H1 (cell line): ENCODE measurements at regions not wholly inside any gene's neighbourhood (a gene's known extent, or its start where the extent isn't known, plus 50 kb on each side); places are given as distances from the start of the nearest gene placed in this dataset.
"Not testable (repeated sequence)": the region's sequence is repeated elsewhere in the genome, so short reads cannot be mapped to it uniquely, and the experiment has no call there.

Source experiments
- CTCF ChIA-PET: fragments of 300-600 bp; sonication (Branson Sonifier 250); formaldehyde crosslinking; loops from one replicate; lab custom pipeline; 2021; ENCODE audit not compliant: partially characterized antibody; lab: Charles Lee
- POLR2A ChIA-PET: fragments of 300-600 bp; sonication (Branson Sonifier 250); formaldehyde crosslinking; loops from one replicate; lab custom pipeline; 2021; ENCODE audit warnings: inconsistent platforms; ENCODE audit not compliant: partially characterized antibody; lab: Charles Lee
- DNase-seq, 2 experiments: peaks; one replicate each; pipeline versions ENCODE4 v3.0.0 to v3.0.0-alpha.2; 2010 to 2022; ENCODE audit warnings: low spot score in 2 of 2, low read depth in 1 of 2, mixed read lengths in 1 of 2
- FAIRE-seq: peaks from 2 replicates; lab custom pipeline; 2011; peaks lifted over from hg19 to GRCh38; lab: Jason Lieb, UNC
- H2AFZ ChIP-seq: 2 replicates; pipeline ENCODE4 v1.8.1; 2012; ENCODE audit warnings: low read length, inconsistent platforms
- H2AK5ac ChIP-seq: 2 replicates; pipeline ENCODE4 v1.6.1; 2013; ENCODE audit warnings: low read depth, low read length
- H2BK120ac ChIP-seq: replicated peaks from 2 replicates; pipeline ENCODE3; 2013; ENCODE audit warnings: low read depth, low read length, inconsistent platforms
- H2BK12ac ChIP-seq: 2 replicates; pipeline ENCODE4 v1.6.1; 2013; ENCODE audit warnings: low read depth, low read length
- H2BK15ac ChIP-seq: 2 replicates; pipeline ENCODE4 v1.6.1; 2013; ENCODE audit warnings: low read length
- H2BK20ac ChIP-seq: 2 replicates; pipeline ENCODE4 v1.6.1; 2013; ENCODE audit warnings: low read length
- H2BK5ac ChIP-seq: 2 replicates; pipeline ENCODE4 v1.6.1; 2013; ENCODE audit warnings: low read depth, low read length
- H3K14ac ChIP-seq: 2 replicates; pipeline ENCODE4 v1.6.1; 2013; ENCODE audit warnings: inconsistent platforms; ENCODE audit not compliant: insufficient read length
- H3K18ac ChIP-seq: 2 replicates; pipeline ENCODE4 v1.6.1; 2013; ENCODE audit warnings: low read length; ENCODE audit errors: extremely low read depth
- H3K23ac ChIP-seq: 2 replicates; pipeline ENCODE4 v1.6.1; 2013; ENCODE audit warnings: inconsistent platforms; ENCODE audit not compliant: insufficient read length
- H3K23me2 ChIP-seq: 2 replicates; pipeline ENCODE4 v1.6.1; 2013; ENCODE audit warnings: low read depth, low read length
- H3K27ac ChIP-seq: 2 replicates; pipeline ENCODE4 v1.6.1; 2011; ENCODE audit warnings: low read depth, low read length, inconsistent platforms
- H3K27me3 ChIP-seq, 4 experiments: replicated peaks in 1 of 4; 1 replicate in 1 of 4; 2 replicates in 3 of 4; pipeline versions ENCODE4 v1.6.1 to v1.8.1; 2011 to 2013; ENCODE audit warnings: low read length in 3 of 4, mild to moderate bottlenecking in 3 of 4, inconsistent platforms in 2 of 4, mixed read lengths in 2 of 4, moderate library complexity in 1 of 4; ENCODE audit not compliant: control insufficient read depth in 3 of 4, insufficient read depth in 3 of 4; ENCODE audit errors: extremely low read depth in 1 of 4
- H3K36me3 ChIP-seq, 4 experiments: 2 replicates each; pipeline versions ENCODE4 v1.6.1 to v1.8.1; 2011 to 2013; ENCODE audit warnings: mild to moderate bottlenecking in 4 of 4, low read length in 3 of 4, moderate library complexity in 2 of 4, control low read depth in 1 of 4, inconsistent platforms in 1 of 4; ENCODE audit not compliant: insufficient read depth in 4 of 4, control insufficient read depth in 2 of 4
- H3K4ac ChIP-seq: replicated peaks from 2 replicates; pipeline ENCODE3; 2013; ENCODE audit warnings: low read length, low read depth, mixed read lengths, inconsistent platforms; ENCODE audit not compliant: insufficient read length
- H3K4me1 ChIP-seq, 4 experiments: replicated peaks in 1 of 4; 1 replicate in 1 of 4; 2 replicates in 3 of 4; pipeline versions ENCODE4 v1.6.1 to v1.8.1; 2011 to 2013; ENCODE audit warnings: low read length in 3 of 4, inconsistent platforms in 2 of 4, mixed read lengths in 1 of 4; ENCODE audit not compliant: insufficient read depth in 4 of 4, control insufficient read depth in 3 of 4
- H3K4me2 ChIP-seq, 2 experiments: 2 replicates each; pipeline versions ENCODE4 v1.6.1 to v1.8.1; 2011 to 2013; ENCODE audit warnings: low read depth in 2 of 2, low read length in 2 of 2, control low read depth in 1 of 2, inconsistent platforms in 1 of 2, mild to moderate bottlenecking in 1 of 2; ENCODE audit not compliant: insufficient read depth in 1 of 2
- H3K4me3 ChIP-seq, 4 experiments: fragments of 200-600, 300-600 bp in 1 of 4; sonication (generic), shearing (Covaris generic), sonication (Bioruptor Twin) in 1 of 4; 2 replicates each; pipeline versions ENCODE4 v1.5.1 to v1.8.1; 2011 to 2016; ENCODE audit warnings: low read length in 4 of 4, low read depth in 3 of 4, control low read depth in 2 of 4, inconsistent platforms in 2 of 4, mild to moderate bottlenecking in 2 of 4, mixed read lengths in 1 of 4, moderate library complexity in 1 of 4; ENCODE audit not compliant: insufficient read depth in 2 of 4; ENCODE audit errors: extremely low read depth in 1 of 4
- H3K56ac ChIP-seq: replicated peaks from 2 replicates; pipeline ENCODE3; 2013; ENCODE audit warnings: low read depth, mild to moderate bottlenecking, mixed read lengths, low read length, inconsistent platforms; ENCODE audit not compliant: insufficient read length
- H3K79me1 ChIP-seq: 2 replicates; pipeline ENCODE4 v1.6.1; 2013; ENCODE audit warnings: low read depth, low read length, control low read depth
- H3K79me2 ChIP-seq, 2 experiments: 2 replicates each; pipeline versions ENCODE4 v1.6.1 to v1.8.1; 2012 to 2013; ENCODE audit warnings: low read length in 2 of 2, mild to moderate bottlenecking in 2 of 2, inconsistent platforms in 1 of 2; ENCODE audit not compliant: insufficient read depth in 2 of 2, control insufficient read depth in 1 of 2
- H3K9ac ChIP-seq, 4 experiments: replicated peaks in 1 of 4; 1 replicate in 1 of 4; 2 replicates in 3 of 4; pipeline versions ENCODE4 v1.6.1 to v1.8.1; 2011 to 2013; ENCODE audit warnings: low read depth in 3 of 4, low read length in 3 of 4, control low read depth in 2 of 4, mild to moderate bottlenecking in 2 of 4, moderate library complexity in 2 of 4, inconsistent platforms in 1 of 4; ENCODE audit errors: extremely low read depth in 1 of 4
- H3K9me3 ChIP-seq, 2 experiments: 2 replicates each; pipeline versions ENCODE4 v1.6.1 to v1.8.1; 2012 to 2013; ENCODE audit warnings: mild to moderate bottlenecking in 2 of 2, moderate library complexity in 2 of 2, control low read depth in 1 of 2, inconsistent platforms in 1 of 2, low read depth in 1 of 2, low read length in 1 of 2, mixed read lengths in 1 of 2; ENCODE audit not compliant: insufficient read depth in 2 of 2
- H4K20me1 ChIP-seq, 2 experiments: replicated peaks in 1 of 2; 2 replicates each; pipeline versions ENCODE3 to v1.8.1; 2011 to 2013; ENCODE audit warnings: inconsistent platforms in 2 of 2, low read length in 2 of 2, mild to moderate bottlenecking in 1 of 2; ENCODE audit not compliant: insufficient read depth in 2 of 2, control insufficient read depth in 1 of 2
- H4K5ac ChIP-seq: 2 replicates; pipeline ENCODE4 v1.6.1; 2013; ENCODE audit warnings: low read length, low read depth, mixed read lengths, inconsistent platforms; ENCODE audit not compliant: insufficient read length
- H4K8ac ChIP-seq: 2 replicates; pipeline ENCODE4 v1.8.0; 2013; ENCODE audit warnings: mild to moderate bottlenecking, moderate library complexity, low read length, inconsistent platforms; ENCODE audit not compliant: insufficient read depth; ENCODE audit errors: extremely low read depth
- H4K91ac ChIP-seq: replicated peaks from 2 replicates; pipeline ENCODE3; 2013; ENCODE audit warnings: low read length, mixed read lengths, inconsistent platforms; ENCODE audit not compliant: insufficient read length
- WGBS, 2 experiments: shearing (Covaris generic) in 1 of 2; methylation state at CpG; one replicate each; pipeline versions ENCODE4 v1.1.6 to v1.1.7; 2013 to 2015; ENCODE audit warnings: low lambda C conversion rate in 2 of 2, mixed read lengths in 2 of 2, inconsistent platforms in 1 of 2, low coverage in 1 of 2, missing lambda C conversion rate in 1 of 2; ENCODE audit not compliant: insufficient replicate concordance in 2 of 2, insufficient coverage in 1 of 2, insufficient read length in 1 of 2; ENCODE audit errors: extremely low coverage in 1 of 2, missing lambda C conversion rate in 1 of 2; 5-methylcytosine and 5-hydroxymethylcytosine counted together

GRCh38 chr2:110264804-110265203 lies 52.5 kb upstream of the MTLN start:
- H4K5ac ChIP-seq, H3K4me1 ChIP-seq, H3K79me2 ChIP-seq, H4K8ac ChIP-seq, H3K4me3 ChIP-seq, H2BK15ac ChIP-seq, H3K27me3 ChIP-seq, H3K23ac ChIP-seq, H3K27ac ChIP-seq, H3K18ac ChIP-seq, H2AFZ ChIP-seq, CTCF ChIA-PET, H2BK5ac ChIP-seq, H3K4ac ChIP-seq, H2BK120ac ChIP-seq, H2BK12ac ChIP-seq, DNase-seq, H3K14ac ChIP-seq, H3K9me3 ChIP-seq, H3K9ac ChIP-seq, H4K91ac ChIP-seq, H4K20me1 ChIP-seq, POLR2A ChIA-PET, H2AK5ac ChIP-seq, H3K56ac ChIP-seq, H3K23me2 ChIP-seq, H3K4me2 ChIP-seq, FAIRE-seq, H3K79me1 ChIP-seq, H3K36me3 ChIP-seq, H2BK20ac ChIP-seq: not testable (repeated sequence)
- WGBS, 2 experiments, result no CpG with 5 or more reads among the region's 1 CpG

GRCh38 chr2:110264076-110264681 lies 51.8 kb upstream of the MTLN start:
- no CpG with 5 or more reads among the region's 3 CpGs for WGBS, 2 experiments
- H3K23ac ChIP-seq, H3K36me3 ChIP-seq, H4K8ac ChIP-seq, H2AFZ ChIP-seq, H3K27me3 ChIP-seq, H3K56ac ChIP-seq, H4K91ac ChIP-seq, H3K4ac ChIP-seq, H3K9me3 ChIP-seq, H3K79me2 ChIP-seq, POLR2A ChIA-PET, H3K14ac ChIP-seq, H2BK12ac ChIP-seq, H3K9ac ChIP-seq, H2BK15ac ChIP-seq, H3K4me2 ChIP-seq, H3K27ac ChIP-seq, H3K4me1 ChIP-seq, H3K79me1 ChIP-seq, H2BK20ac ChIP-seq, DNase-seq, H4K20me1 ChIP-seq, H3K4me3 ChIP-seq, H3K23me2 ChIP-seq, H2AK5ac ChIP-seq, FAIRE-seq, CTCF ChIA-PET, H3K18ac ChIP-seq, H2BK120ac ChIP-seq, H2BK5ac ChIP-seq, H4K5ac ChIP-seq: not testable (repeated sequence)
